A549 (cell line): ENCODE measurements at regions not wholly inside any gene's neighbourhood (a gene's known extent, or its start where the extent isn't known, plus 50 kb on each side); places are given as distances from the start of the nearest gene placed in this dataset.
"Not testable (repeated sequence)": the region's sequence is repeated elsewhere in the genome, so short reads cannot be mapped to it uniquely, and the experiment has no call there.

Experiments used
- ATAC-seq, 2 experiments: fragments of 200-7000 bp in 1 of 2; fragments of >200 bp in 1 of 2; cut with Nextera tagmentation in 1 of 2; cut with Tn5 transposase in 1 of 2; 3 replicates each; pipeline versions ENCODE4 v1.8.0 to v1.9.1; 2018 to 2020; ENCODE audit warnings: mild to moderate bottlenecking in 1 of 2, moderate library complexity in 1 of 2
- CTCF ChIA-PET: fragments of 300-600 bp; sonication (Branson Sonifier 250); formaldehyde crosslinking; extraction: SDS; loops from one replicate; lab custom pipeline; 2021; ENCODE audit warnings: antibody characterized with exemption, inconsistent platforms; lab: Yijun Ruan, JAX
- POLR2A ChIA-PET: fragments of 350-600 bp; formaldehyde crosslinking; extraction: SDS; loops from one replicate; lab custom pipeline; 2021; ENCODE audit warnings: antibody characterized with exemption, inconsistent platforms; lab: Yijun Ruan, JAX
- DNase-seq, 2 experiments: peaks; one replicate each; pipeline versions ENCODE4 v3.0.0 to v3.0.0-alpha.2; 2011 to 2016; ENCODE audit warnings: low read depth in 1 of 2, low spot score in 1 of 2
- FAIRE-seq: peaks from 2 replicates; lab custom pipeline; 2011; peaks lifted over from hg19 to GRCh38; lab: Jason Lieb, UNC
- H3K27ac ChIP-seq, 2 experiments: fragments of >200 bp; sonication (Bioruptor Twin); formaldehyde crosslinking; 3 replicates each; pipeline ENCODE4 v1.5.1; 2016 to 2017
- H3K4me1 ChIP-seq: fragments of >200 bp; sonication (Bioruptor Twin); formaldehyde crosslinking; 3 replicates; pipeline ENCODE4 v1.6.1; 2016
- H3K4me2 ChIP-seq: fragments of >200 bp; sonication (Bioruptor Twin); formaldehyde crosslinking; 3 replicates; pipeline ENCODE4 v1.6.1; 2016
- H3K4me3 ChIP-seq: fragments of >200 bp; sonication (Bioruptor Twin); formaldehyde crosslinking; 3 replicates; pipeline ENCODE4 v1.5.1; 2016
- H3K9me3 ChIP-seq: fragments of >200 bp; sonication (Bioruptor Twin); formaldehyde crosslinking; 3 replicates; pipeline ENCODE4 v1.6.1; 2016
- WGBS: methylation state at CpG from one replicate; pipeline ENCODE4 v1.1.6; 2017; ENCODE audit errors: missing lambda C conversion rate; 5-methylcytosine and 5-hydroxymethylcytosine counted together
- small RNA-seq, 6 experiments: library from RNA; depleted of rRNA; stranded (forward); fragments of <200 nt; gene quantifications; one replicate each; pipeline ENCODE3, GENCODE V24; 2012

GRCh38 chr16:21543151-21543836, 56.1 kb upstream of the METTL9 start:
- CTCF ChIA-PET, DNase-seq, POLR2A ChIA-PET, H3K4me1 ChIP-seq, H3K9me3 ChIP-seq, FAIRE-seq, H3K4me2 ChIP-seq, H3K4me3 ChIP-seq, H3K27ac ChIP-seq: not testable (repeated sequence)
- whole genome bisulfite sequencing = 59% methylated on average over 9 of the region's 12 CpGs
- peak in 1 of 2 experiments; percentile 48; a peak in 3 of 6 replicates for ATAC-seq

- H3K4me1 ChIP-seq, ATAC-seq, H3K9me3 ChIP-seq, POLR2A ChIA-PET, H3K4me2 ChIP-seq, H3K27ac ChIP-seq, FAIRE-seq, DNase-seq, H3K4me3 ChIP-seq, CTCF ChIA-PET: not testable (repeated sequence)
- 85% methylated on average over 30 of the region's 30 CpGs for WGBS
These were observed 53.6 kb upstream of the METTL9 start for GRCh38 chr16:21545664-21546326.

GRCh38 chr16:21549396-21549795, 50.0 kb upstream of the METTL9 start:
- H3K4me1 ChIP-seq, H3K27ac ChIP-seq, FAIRE-seq, DNase-seq, H3K4me3 ChIP-seq, H3K9me3 ChIP-seq, ATAC-seq, CTCF ChIA-PET, H3K4me2 ChIP-seq, POLR2A ChIA-PET: not testable (repeated sequence)
- 88% methylated on average over 7 of the region's 7 CpGs for WGBS

Small RNA genes in the stretch of these regions (small RNA-seq; reads per million reads assigned to genes)
- 0 reads per million in 6 experiments for gene MIR3680-1
